ENCODE measurements at regions not wholly inside any gene's neighbourhood (a gene's known extent, or its start where the extent isn't known, plus 50 kb on each side); places are given as distances from the start of the nearest gene placed in this dataset.

DNA sequence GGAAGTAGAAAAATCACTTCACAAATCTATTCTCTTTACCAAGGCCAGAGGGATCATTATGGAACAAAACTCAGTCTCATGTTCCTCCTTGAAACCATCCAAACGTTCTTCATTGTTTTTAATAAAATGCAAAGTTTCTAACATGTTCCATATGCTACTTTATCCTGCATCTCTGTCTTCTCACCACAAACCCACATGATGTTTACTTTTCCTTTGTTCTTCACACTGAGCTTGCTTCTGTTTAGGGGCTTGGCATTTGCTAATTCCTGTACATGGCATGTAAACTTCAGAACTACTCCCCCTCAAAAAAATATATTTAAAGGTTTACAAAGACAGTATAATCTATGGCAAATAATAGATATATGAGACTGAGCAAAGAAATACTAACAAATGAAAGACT is 651.4 kb downstream of the OTOL1 start:
- TF ChIP-seq, protein P1, sequence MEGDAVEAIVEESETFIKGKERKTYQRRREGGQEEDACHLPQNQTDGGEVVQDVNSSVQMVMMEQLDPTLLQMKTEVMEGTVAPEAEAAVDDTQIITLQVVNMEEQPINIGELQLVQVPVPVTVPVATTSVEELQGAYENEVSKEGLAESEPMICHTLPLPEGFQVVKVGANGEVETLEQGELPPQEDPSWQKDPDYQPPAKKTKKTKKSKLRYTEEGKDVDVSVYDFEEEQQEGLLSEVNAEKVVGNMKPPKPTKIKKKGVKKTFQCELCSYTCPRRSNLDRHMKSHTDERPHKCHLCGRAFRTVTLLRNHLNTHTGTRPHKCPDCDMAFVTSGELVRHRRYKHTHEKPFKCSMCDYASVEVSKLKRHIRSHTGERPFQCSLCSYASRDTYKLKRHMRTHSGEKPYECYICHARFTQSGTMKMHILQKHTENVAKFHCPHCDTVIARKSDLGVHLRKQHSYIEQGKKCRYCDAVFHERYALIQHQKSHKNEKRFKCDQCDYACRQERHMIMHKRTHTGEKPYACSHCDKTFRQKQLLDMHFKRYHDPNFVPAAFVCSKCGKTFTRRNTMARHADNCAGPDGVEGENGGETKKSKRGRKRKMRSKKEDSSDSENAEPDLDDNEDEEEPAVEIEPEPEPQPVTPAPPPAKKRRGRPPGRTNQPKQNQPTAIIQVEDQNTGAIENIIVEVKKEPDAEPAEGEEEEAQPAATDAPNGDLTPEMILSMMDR (IDR thresholded peaks at IDR 0.05; ENCODE audit: insufficient read depth, missing control alignments), result no peak
- DNase-seq (ENCODE audit: insufficient read length, low spot score) (no peak), FAIRE-seq (no peak)

DNA sequence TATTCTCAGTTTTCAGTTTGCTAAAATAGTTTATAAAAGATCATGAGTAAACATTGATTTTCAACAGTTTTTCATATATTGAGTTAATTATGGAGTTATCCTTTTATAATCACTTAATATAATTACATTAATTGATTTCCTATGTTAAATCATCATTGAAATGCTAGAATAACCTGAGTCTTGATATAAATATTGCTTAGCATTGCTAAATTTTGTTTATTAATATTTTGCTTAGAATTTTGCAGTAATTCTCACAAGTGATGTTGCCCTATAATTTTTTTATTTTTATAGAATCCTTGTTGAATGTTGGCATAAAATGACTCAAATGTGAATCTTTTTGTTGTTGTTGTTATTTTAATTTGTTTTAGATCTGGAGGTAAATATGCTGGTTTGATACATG is 654.2 kb downstream of the OTOL1 start:
- no peak for DNase-seq (ENCODE audit: insufficient read length, low spot score)
- TF ChIP-seq, protein P1 (IDR thresholded peaks at IDR 0.05; ENCODE audit: insufficient read depth, missing control alignments), result no peak
- FAIRE-seq, result no peak

DNA sequence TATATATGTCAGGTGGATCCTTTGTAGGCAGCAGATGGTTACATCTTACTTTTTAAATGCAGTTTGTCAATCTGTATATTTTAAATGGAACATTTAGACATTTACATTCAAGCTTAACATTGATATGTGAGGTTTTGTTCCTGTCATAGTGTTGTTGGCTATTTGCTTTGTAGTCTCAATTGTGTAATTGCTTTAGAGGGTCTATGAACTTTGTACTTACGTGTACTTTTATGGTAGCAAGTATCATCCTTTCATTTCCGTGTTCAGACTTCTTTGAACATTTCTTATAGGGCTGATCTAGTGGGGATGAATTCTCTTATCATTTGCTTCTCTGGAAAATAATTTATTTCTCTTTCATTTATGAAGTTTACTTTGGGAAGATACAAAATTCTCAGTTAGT is 656.0 kb downstream of the OTOL1 start:
- no peak for FAIRE-seq
- DNase-seq (ENCODE audit: insufficient read length, low spot score), result no peak
- TF ChIP-seq, protein P1 (IDR thresholded peaks at IDR 0.05; ENCODE audit: insufficient read depth, missing control alignments), result no peak

DNA sequence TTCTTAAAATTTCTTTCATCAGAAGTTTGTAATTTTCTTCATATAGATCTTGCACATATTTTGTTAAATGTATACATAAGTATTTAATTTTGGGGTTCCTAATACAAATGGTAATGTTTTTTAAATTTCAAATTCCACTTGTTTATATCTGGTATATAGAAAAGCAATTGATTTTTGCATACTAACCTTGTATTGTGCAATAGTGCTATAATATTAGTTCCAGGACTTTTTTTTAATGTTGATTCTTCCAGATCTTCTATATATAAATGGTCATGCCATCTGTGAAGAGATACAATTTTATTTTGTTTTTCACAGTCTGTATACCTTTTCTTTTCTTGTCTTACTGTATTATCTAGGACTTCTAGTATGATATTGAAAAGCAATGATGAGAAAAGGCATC is 665.0 kb downstream of the OTOL1 start:
- FAIRE-seq (peak; percentile 73), DNase-seq (ENCODE audit: insufficient read length, low spot score) (no peak)
- TF ChIP-seq, protein P1 (IDR thresholded peaks at IDR 0.05; ENCODE audit: insufficient read depth, missing control alignments), result no peak

DNA sequence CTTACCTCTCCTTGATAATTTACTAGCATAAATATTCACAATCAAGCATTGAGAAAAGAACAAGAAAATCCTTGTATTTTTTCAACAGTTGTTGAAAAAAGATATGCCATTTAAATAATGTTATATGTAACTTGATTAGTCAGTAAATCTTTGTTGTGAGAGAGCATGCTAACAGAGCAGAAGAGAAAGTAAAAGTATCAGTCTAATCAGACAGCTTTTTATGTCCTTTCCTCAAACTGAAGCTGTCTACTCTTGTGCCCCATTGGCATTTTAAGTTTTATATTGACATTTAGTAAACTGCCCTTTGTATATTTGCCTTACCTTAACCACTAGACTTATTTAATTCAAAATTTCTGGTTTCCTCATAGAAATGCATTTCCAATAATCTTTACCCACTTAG is 668.7 kb downstream of the OTOL1 start:
- TF ChIP-seq, protein P1 (IDR thresholded peaks at IDR 0.05; ENCODE audit: insufficient read depth, missing control alignments), result no peak
- DNase-seq (ENCODE audit: insufficient read length, low spot score) (no peak), FAIRE-seq (no peak)

DNA sequence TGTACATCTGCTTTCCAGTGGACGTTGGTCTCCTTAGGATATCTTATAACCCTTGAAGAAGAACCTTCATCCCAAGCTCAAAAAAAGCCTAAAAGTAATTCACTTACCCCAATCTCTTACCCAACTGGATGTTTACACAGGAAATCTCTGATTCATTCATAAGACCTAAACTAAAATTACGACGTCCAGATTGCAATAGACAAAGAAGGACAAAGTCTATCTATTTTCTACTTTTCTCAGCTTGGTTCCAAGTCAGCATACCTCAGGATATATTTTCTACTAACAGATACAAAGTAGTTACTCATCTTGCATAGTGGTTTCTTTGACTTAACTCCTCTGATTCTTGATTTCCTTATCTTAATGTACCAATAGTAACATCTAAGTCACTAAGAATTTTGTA is 669.9 kb downstream of the OTOL1 start:
- FAIRE-seq (no peak), DNase-seq (ENCODE audit: insufficient read length, low spot score) (no peak)
- TF ChIP-seq, protein P1 (IDR thresholded peaks at IDR 0.05; ENCODE audit: insufficient read depth, missing control alignments), result no peak

DNA sequence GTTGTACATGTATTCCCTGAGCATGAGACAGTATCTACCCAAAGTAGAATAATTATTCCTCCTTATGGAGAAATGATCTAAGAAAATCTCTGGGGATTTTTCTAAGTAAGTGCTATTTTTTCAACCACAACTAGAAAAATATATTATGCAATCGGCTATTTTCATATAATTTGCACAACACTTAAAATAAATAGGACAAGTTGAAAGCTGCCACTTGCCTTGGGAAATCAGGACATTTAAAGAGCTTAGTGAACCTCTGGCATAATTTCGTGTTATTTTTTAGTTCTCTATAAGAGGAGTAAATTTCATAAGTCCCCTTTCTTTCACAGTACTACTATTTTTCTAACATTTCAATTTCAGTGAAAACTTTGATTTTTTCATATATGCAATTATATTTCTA is 672.1 kb downstream of the OTOL1 start:
- TF ChIP-seq, protein P1 (IDR thresholded peaks at IDR 0.05; ENCODE audit: insufficient read depth, missing control alignments), result no peak
- FAIRE-seq (no peak), DNase-seq (ENCODE audit: insufficient read length, low spot score) (no peak)
